C4-2B (cell line): ENCODE measurements at regions not wholly inside any gene's neighbourhood (a gene's known extent, or its start where the extent isn't known, plus 50 kb on each side); places are given as distances from the start of the nearest gene placed in this dataset.

Experiments used
- H3K27ac ChIP-seq: fragments of 450-650 bp; 2 replicates; pipeline ENCODE4 v1.5.1; 2017
- CTCF ChIP-seq: fragments of 450-650 bp; conservative IDR thresholded peaks from 2 replicates; pipeline ENCODE4 v1.5.1; 2017; ENCODE audit warnings: mild to moderate bottlenecking
- ZFX ChIP-seq: fragments of 450-650 bp; IDR thresholded peaks from 2 replicates; pipeline ENCODE4 v1.6.1; 2017

DNA sequence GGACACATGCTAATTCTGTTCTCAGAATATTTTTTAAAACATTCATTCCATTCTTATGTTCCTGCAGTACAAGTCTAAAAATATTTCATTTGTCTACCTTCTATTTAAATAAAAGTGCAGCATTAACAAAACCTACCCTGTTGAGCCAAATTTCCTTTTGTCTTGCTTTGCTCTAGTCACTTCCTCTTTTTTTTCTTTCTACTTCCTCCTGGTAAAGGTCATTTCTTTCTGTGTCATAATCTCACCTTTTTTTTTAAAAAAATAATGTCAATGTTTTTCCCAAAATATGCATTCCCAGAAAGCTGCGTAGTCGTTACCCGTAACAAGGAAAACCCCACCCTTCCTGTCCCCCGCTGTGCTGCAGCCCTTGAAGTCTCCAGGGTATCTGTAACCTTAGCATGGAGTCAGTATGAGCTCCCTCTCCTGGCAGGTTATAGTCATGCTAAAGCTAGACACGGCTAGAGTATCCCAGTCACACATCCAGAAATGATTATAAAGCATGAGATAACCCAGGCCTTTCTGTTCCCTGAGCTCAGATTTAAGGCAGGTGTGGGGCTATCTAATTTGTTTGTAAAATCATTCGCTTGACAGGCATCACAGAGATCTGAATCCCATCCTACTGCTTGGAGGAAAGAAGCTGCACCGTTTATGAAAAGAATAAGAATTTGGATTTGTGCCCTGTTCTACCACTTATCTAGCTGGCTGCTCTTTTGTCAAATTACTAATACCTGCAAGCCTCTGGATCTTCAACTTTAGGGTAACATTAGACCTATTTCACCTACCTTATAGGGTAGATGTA lies 51.1 kb upstream of the EED start:
- no peak overlapping the region for H3K27ac ChIP-seq
- TF ChIP-seq CTCF, result peak; percentile 75
- TF ChIP-seq ZFX, result no peak

DNA sequence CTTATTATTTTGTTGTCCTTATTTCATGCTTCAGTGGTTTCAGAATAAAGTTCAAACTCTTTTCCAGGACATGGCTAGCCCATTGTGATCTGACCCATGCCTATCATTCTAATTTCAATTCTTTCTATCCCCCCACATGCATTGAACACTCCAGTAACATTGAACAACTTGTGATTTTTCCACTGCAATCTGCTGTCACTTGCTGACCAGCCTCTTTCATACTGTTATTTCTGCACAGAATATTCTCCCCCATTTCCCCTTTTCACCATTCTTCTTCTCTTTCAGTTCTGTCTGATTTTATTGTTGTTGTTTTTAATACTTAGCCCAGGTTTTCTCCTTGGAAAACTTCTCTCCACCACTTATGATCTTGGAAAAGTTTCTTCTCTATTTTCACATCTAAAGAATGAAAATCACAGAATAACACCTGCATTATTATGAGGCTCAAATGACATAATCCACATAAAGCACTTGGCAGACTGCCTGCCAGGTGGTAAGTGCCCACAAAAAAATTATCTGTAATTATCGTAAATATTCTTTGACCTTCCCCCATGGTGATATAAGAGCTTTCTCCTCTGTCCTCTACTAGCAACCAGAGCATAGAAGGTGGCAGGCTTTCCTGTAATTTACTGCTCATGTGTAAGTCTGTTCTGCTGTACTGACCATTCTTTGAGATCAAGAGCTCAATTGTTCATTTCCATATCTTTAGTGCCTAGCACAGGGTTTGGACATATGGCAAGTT lies 51.9 kb upstream of the EED start:
- H3K27ac ChIP-seq, result no peak overlapping the region
- no peak for TF ChIP-seq CTCF
- no peak for TF ChIP-seq ZFX

DNA sequence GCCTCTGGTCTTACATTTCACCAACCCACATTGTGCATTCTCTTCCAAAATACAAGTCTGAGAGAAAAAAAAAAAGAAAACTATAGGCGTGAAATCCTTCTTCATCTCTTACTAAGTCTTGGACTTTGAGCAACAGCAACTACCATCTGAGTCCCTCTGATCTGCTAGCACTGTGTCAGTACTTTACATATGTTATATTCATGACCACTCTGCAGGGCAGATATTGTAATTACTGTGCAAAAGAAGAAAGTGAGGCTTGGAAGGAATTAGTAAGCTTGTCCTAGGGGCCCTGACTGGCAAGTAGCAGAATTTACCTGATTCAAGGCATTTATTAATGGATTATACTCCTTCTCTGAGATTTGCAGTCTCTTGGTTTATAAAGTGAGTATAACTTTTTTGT lies 52.7 kb upstream of the EED start:
- no peak overlapping the region for H3K27ac ChIP-seq
- TF ChIP-seq ZFX (no peak), CTCF (no peak)

DNA sequence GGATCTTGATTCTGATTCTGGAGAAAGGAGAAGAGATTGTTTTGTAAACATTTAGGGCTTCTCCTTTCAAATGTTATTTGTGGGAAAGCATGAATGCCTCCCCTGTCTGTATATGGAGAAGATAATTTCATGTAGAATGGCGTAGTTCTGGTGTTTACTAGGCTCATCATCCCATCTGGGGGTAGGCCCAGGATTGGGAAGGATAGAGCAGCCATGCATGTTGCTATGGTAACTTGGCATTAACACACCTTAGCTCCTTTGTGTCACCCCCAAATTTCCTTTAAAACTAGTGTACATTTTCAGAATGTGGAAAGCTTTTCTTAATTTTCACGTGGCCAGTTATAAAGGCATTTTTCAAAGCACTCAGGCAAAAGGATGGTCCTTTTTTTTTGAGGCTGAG lies 57.5 kb upstream of the EED start:
- no peak overlapping the region for H3K27ac ChIP-seq
- TF ChIP-seq ZFX (no peak), CTCF (no peak)

DNA sequence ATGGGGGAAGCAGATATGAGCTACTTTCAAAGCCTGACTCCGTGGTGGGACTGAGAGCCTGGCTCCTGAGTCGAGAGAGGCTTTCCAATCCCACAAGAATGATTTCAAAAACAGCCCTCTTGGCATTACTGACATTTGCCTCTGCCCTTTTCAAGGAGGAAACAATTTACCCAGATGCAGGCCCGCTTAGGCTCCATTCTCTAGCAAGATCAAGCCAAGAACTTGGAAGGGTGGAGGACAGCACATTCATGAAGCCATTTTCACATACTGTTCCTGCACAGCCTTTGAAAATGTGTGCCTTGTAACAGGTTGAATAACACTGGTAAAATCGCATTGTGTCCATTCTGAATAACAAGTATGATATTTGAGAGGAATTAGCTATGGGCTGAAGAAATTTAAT lies 58.2 kb upstream of the EED start:
- no peak overlapping the region for H3K27ac ChIP-seq

DNA sequence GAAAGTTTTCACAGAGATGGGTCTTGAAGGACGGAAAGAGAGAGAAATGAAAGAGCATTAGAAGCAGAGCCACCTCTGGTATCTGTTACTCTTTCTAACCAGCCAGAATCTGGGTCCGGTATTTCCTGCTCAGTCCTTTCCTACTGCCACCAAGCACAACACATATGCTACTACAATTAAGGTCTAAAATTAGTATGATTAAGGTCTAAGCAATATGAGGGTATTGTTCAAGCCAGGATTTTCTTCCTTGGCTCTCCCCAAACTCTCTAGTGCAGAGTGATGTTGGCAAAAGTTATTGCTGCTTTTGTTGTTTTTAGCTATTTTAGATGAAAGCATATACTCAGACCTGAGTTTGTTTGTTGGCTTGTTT lies 59.2 kb upstream of the EED start:
- no peak for TF ChIP-seq CTCF
- TF ChIP-seq ZFX, result no peak
- H3K27ac ChIP-seq, result no peak overlapping the region

More for the DNA sequence above, 58.2 kb upstream of the EED start:
- TF ChIP-seq ZFX (no peak), CTCF (no peak)

DNA sequence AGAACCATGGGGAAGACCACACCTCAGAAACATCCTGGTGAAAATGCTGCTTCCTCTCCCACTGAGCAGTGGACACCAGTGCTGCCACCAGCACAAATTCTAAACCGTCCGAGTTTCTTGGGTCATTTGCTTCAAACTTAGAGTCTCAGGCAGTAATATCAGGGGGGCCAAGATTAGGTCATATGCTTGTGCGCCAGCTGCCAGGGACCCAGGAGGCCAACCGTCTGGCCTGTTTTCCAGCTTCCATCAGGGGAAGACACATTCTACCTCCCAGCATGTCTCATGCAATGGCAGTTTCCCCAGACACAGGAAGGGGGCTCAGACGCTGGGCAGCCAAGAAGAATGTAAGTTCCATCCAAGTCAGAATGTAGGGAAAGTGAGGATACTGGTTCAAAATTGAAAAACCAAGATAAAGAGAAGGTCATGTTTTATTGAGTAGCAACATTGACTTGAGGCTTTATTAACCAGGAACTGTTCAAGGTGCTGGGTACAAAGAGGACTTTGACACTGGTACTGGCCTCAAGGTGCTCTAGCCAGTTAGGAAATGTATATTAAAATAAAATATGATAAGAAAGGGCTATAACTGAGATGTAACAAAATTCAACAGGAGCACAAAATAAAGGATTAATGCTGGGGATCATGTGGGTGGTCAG lies 59.7 kb upstream of the EED start:
- no peak for TF ChIP-seq ZFX
- TF ChIP-seq CTCF, result no peak
- H3K27ac ChIP-seq, result no peak overlapping the region
